H9 (cell line): ENCODE measurements at regions not wholly inside any gene's neighbourhood (a gene's known extent, or its start where the extent isn't known, plus 50 kb on each side); places are given as distances from the start of the nearest gene placed in this dataset.

Experiments used
- DNase-seq: peaks from one replicate; pipeline ENCODE4 v3.0.0-alpha.2; 2017
- H2AFZ ChIP-seq: one replicate; pipeline ENCODE4 v1.6.1; 2013; ENCODE audit warnings: mild to moderate bottlenecking, low read length, control low read depth, moderate library complexity
- H2AK5ac ChIP-seq: 2 replicates; pipeline ENCODE4 v1.6.1; 2013; ENCODE audit warnings: low read length, control low read depth, mixed read lengths; ENCODE audit not compliant: insufficient read length
- H2BK120ac ChIP-seq: one replicate; pipeline ENCODE4 v1.6.1; 2013; ENCODE audit warnings: low read depth, mild to moderate bottlenecking, low read length, control low read depth, inconsistent platforms; ENCODE audit not compliant: poor library complexity, severe bottlenecking
- H2BK12ac ChIP-seq: 2 replicates; pipeline ENCODE4 v1.6.1; 2013; ENCODE audit warnings: low read length, control low read depth, mixed read lengths, low read depth; ENCODE audit not compliant: insufficient read length
- H2BK15ac ChIP-seq: 2 replicates; pipeline ENCODE4 v1.6.1; 2013; ENCODE audit warnings: low read depth, low read length, control low read depth
- H2BK20ac ChIP-seq: one replicate; pipeline ENCODE4 v1.6.1; 2013; ENCODE audit warnings: low read depth, mild to moderate bottlenecking, low read length, control low read depth, inconsistent platforms; ENCODE audit not compliant: poor library complexity, severe bottlenecking
- H2BK5ac ChIP-seq: 2 replicates; pipeline ENCODE4 v1.6.1; 2013; ENCODE audit warnings: low read length, control low read depth, mixed read lengths; ENCODE audit not compliant: insufficient read length
- H3K14ac ChIP-seq: 2 replicates; pipeline ENCODE4 v1.6.1; 2013; ENCODE audit warnings: low read length, control low read depth; ENCODE audit not compliant: insufficient read depth
- H3K18ac ChIP-seq: 2 replicates; pipeline ENCODE4 v1.6.1; 2013; ENCODE audit warnings: low read depth, mild to moderate bottlenecking, mixed read lengths, low read length, control low read depth; ENCODE audit not compliant: insufficient read length
- H3K23ac ChIP-seq: 2 replicates; pipeline ENCODE4 v1.6.1; 2013; ENCODE audit warnings: low read length, control low read depth, mixed read lengths, low read depth; ENCODE audit not compliant: insufficient read length
- H3K23me2 ChIP-seq: 2 replicates; pipeline ENCODE4 v1.6.1; 2013; ENCODE audit warnings: low read depth, mild to moderate bottlenecking, mixed read lengths, low read length, control low read depth; ENCODE audit not compliant: insufficient read length, poor library complexity, severe bottlenecking
- H3K27ac ChIP-seq: 2 replicates; pipeline ENCODE4 v1.5.1; 2013; ENCODE audit warnings: low read length, control low read depth, mixed read lengths, low read depth; ENCODE audit not compliant: insufficient read length
- H3K27me3 ChIP-seq: 2 replicates; pipeline ENCODE4 v1.6.1; 2013; ENCODE audit warnings: low read length, control low read depth, inconsistent platforms; ENCODE audit not compliant: insufficient read depth
- H3K4ac ChIP-seq: 2 replicates; pipeline ENCODE4 v1.6.1; 2013; ENCODE audit warnings: low read depth, mild to moderate bottlenecking, control low read depth, inconsistent platforms, low read length, moderate library complexity
- H3K4me1 ChIP-seq: 2 replicates; pipeline ENCODE4 v1.6.1; 2013; ENCODE audit warnings: low read length, control low read depth, inconsistent platforms; ENCODE audit not compliant: insufficient read depth
- H3K4me2 ChIP-seq: 2 replicates; pipeline ENCODE4 v1.6.1; 2013; ENCODE audit warnings: low read length, control low read depth, mixed read lengths; ENCODE audit not compliant: insufficient read length, insufficient read depth
- H3K56ac ChIP-seq: 2 replicates; pipeline ENCODE4 v1.6.1; 2013; ENCODE audit warnings: low read depth, mild to moderate bottlenecking, mixed read lengths, low read length, control low read depth; ENCODE audit not compliant: insufficient read length
- H3K79me1 ChIP-seq: 2 replicates; pipeline ENCODE4 v1.6.1; 2013; ENCODE audit warnings: low read depth, mild to moderate bottlenecking, moderate library complexity, low read length, control low read depth, inconsistent platforms; ENCODE audit not compliant: insufficient read depth, poor library complexity, severe bottlenecking
- H3K79me2 ChIP-seq: 2 replicates; pipeline ENCODE4 v1.6.1; 2013; ENCODE audit warnings: low read length, control low read depth, inconsistent platforms; ENCODE audit not compliant: insufficient read depth
- H3K9ac ChIP-seq: 2 replicates; pipeline ENCODE4 v1.6.1; 2013; ENCODE audit warnings: low read length, control low read depth, mixed read lengths; ENCODE audit not compliant: insufficient read length; ENCODE audit errors: extremely low read depth
- H3K9me3 ChIP-seq: one replicate; pipeline ENCODE4 v1.6.1; 2013; ENCODE audit warnings: low read depth, low read length, inconsistent platforms; ENCODE audit not compliant: control insufficient read depth
- H3T11ph ChIP-seq: one replicate; pipeline ENCODE4 v1.6.1; 2013; ENCODE audit warnings: mild to moderate bottlenecking, low read length, control low read depth, inconsistent platforms
- H4K20me1 ChIP-seq: one replicate; pipeline ENCODE4 v1.6.1; 2013; ENCODE audit not compliant: control insufficient read depth, insufficient read length, insufficient read depth
- H4K5ac ChIP-seq: 2 replicates; pipeline ENCODE4 v1.6.1; 2013; ENCODE audit warnings: low read depth, mild to moderate bottlenecking, mixed read lengths, low read length, control low read depth; ENCODE audit not compliant: insufficient read length
- H4K8ac ChIP-seq: replicated peaks from 2 replicates; pipeline ENCODE4 v1.6.1; 2013; ENCODE audit warnings: low read length, control low read depth, mixed read lengths, low read depth; ENCODE audit not compliant: insufficient read length
- H4K91ac ChIP-seq: 2 replicates; pipeline ENCODE4 v1.6.1; 2013; ENCODE audit warnings: low read depth, mild to moderate bottlenecking, moderate library complexity, mixed read lengths, low read length, control low read depth; ENCODE audit not compliant: insufficient read length
- H3K27ac Mint-ChIP-seq, 3 experiments: 2 replicates in 2 of 3; 3 replicates in 1 of 3; pipeline ENCODE4 v1.8.0; 2020 to 2021; ENCODE audit warnings: mixed read lengths in 3 of 3, mild to moderate bottlenecking in 1 of 3, moderate library complexity in 1 of 3
- H3K27me3 Mint-ChIP-seq: 2 replicates; pipeline ENCODE4 v1.8.0; 2021; ENCODE audit warnings: low read depth, mild to moderate bottlenecking, moderate library complexity, mixed read lengths
- H3K36me3 Mint-ChIP-seq, 3 experiments: 2 replicates in 2 of 3; 3 replicates in 1 of 3; pipeline ENCODE4 v1.8.0; 2020 to 2021; ENCODE audit warnings: low read depth in 3 of 3, mixed read lengths in 3 of 3; ENCODE audit not compliant: insufficient read depth in 1 of 3
- H3K4me1 Mint-ChIP-seq, 2 experiments: 2 replicates each; pipeline ENCODE4 v1.8.0; 2020; ENCODE audit warnings: mixed read lengths in 2 of 2
- H3K4me3 Mint-ChIP-seq, 2 experiments: 2 replicates in 1 of 2; 3 replicates in 1 of 2; pipeline ENCODE4 v1.8.0; 2020 to 2021; ENCODE audit warnings: mild to moderate bottlenecking in 2 of 2, mixed read lengths in 2 of 2, moderate library complexity in 1 of 2
- H3K9me3 Mint-ChIP-seq, 2 experiments: 2 replicates in 1 of 2; 3 replicates in 1 of 2; pipeline ENCODE4 v1.8.0; 2020; ENCODE audit warnings: mild to moderate bottlenecking in 2 of 2, mixed read lengths in 2 of 2, moderate library complexity in 1 of 2
- WGBS: extraction: QIAGEN DNeasy Blood & Tissue Kit; methylation state at CpG from one replicate; pipeline ENCODE4 v1.1.7; 2013; ENCODE audit warnings: missing lambda C conversion rate, low lambda C conversion rate, mixed read lengths; ENCODE audit not compliant: insufficient read length; ENCODE audit errors: extremely low coverage; 5-methylcytosine and 5-hydroxymethylcytosine counted together
- TF ChIP-seq, protein P1 (sequence below): fragments of 200-600 bp; sonication (generic); conservative IDR thresholded peaks from 3 replicates; pipeline ENCODE4 v1.8.0; 2021; ENCODE audit warnings: antibody characterized with exemption, mild to moderate bottlenecking

- Histone ChIP-seq H2AK5ac (no peak overlapping the region), H2BK5ac (no peak overlapping the region), H4K5ac (no peak overlapping the region), H4K8ac (no peak overlapping the region), H3K4ac (no peak overlapping the region), H3K79me1 (no peaks in the 10 kb centered on the region), H3K18ac (no peak overlapping the region), H3K9me3 (no peaks in the 10 kb centered on the region), H2BK20ac (no peak overlapping the region), H3K4me1 (no peaks in the 10 kb centered on the region), H3K79me2 (no peaks in the 10 kb centered on the region), H3K23me2 (no peaks in the 10 kb centered on the region), H3K4me2 (no peak overlapping the region), H4K20me1 (no peaks in the 10 kb centered on the region), H3K27me3 (no peaks in the 10 kb centered on the region), H2BK12ac (no peak overlapping the region), H2BK120ac (no peak overlapping the region), H3K56ac (no peak overlapping the region), H2AFZ (no peak overlapping the region), H3T11ph (no peak overlapping the region), H3K23ac (no peak overlapping the region), H3K9ac (no peak overlapping the region), H3K27ac (no peak overlapping the region), H3K14ac (no peak overlapping the region), H4K91ac (no peak overlapping the region), H2BK15ac (no peak overlapping the region)
- Mint-ChIP-seq H3K36me3 (no peaks in the 10 kb centered on the region), H3K4me1 (peaks cover 8 to 16% of the 10 kb centered on the region in 2 experiments), H3K27ac (no peak overlapping the region), H3K27me3 (no peaks in the 10 kb centered on the region; the same call in 1 of the 2 replicates), H3K4me3 (no peak overlapping the region), H3K9me3 (no peaks in the 10 kb centered on the region)
- TF ChIP-seq, protein P1, sequence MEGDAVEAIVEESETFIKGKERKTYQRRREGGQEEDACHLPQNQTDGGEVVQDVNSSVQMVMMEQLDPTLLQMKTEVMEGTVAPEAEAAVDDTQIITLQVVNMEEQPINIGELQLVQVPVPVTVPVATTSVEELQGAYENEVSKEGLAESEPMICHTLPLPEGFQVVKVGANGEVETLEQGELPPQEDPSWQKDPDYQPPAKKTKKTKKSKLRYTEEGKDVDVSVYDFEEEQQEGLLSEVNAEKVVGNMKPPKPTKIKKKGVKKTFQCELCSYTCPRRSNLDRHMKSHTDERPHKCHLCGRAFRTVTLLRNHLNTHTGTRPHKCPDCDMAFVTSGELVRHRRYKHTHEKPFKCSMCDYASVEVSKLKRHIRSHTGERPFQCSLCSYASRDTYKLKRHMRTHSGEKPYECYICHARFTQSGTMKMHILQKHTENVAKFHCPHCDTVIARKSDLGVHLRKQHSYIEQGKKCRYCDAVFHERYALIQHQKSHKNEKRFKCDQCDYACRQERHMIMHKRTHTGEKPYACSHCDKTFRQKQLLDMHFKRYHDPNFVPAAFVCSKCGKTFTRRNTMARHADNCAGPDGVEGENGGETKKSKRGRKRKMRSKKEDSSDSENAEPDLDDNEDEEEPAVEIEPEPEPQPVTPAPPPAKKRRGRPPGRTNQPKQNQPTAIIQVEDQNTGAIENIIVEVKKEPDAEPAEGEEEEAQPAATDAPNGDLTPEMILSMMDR: no peak
- DNase-seq: no peak
- no CpG with 5 or more reads among the region's 2 CpGs for WGBS
Measured at GRCh38 chr5:87769157-87769556, 356.4 kb upstream of the CCNH start.
